ENCODE measurements at regions not wholly inside any gene's neighbourhood (a gene's known extent, or its start where the extent isn't known, plus 50 kb on each side); places are given as distances from the start of the nearest gene placed in this dataset.

DNA sequence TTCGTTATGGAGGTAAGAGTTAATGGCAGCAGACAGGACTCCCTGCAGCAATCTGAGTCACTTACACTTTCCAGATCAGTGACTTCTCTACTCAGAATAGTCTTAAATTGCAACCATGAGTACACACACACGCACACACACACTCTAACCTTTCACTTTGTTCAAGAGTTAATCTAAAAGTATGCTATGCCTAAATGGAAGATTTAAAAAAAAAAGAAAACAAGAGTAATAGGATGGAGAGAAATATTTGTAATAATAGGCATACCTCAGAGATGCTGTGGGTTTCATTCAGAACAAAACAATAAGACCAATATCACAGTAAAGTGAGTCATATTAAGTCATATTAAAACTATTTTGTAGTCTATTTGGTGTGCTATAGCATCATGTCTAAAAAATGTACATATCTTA lies 969.1 kb upstream of the PCDH10 start:
- no peak overlapping the region for H3K27ac ChIP-seq
- no peak overlapping the region for H3K4me3 ChIP-seq
- no peaks in the 10 kb centered on the region for H3K27me3 ChIP-seq
- H3K36me3 ChIP-seq, result no peaks in the 10 kb centered on the region
- intact Hi-C loops (cut with DNase I), result no loop called here
- no peaks in the 10 kb centered on the region for H3K4me1 ChIP-seq
- TF ChIP-seq, protein P1, sequence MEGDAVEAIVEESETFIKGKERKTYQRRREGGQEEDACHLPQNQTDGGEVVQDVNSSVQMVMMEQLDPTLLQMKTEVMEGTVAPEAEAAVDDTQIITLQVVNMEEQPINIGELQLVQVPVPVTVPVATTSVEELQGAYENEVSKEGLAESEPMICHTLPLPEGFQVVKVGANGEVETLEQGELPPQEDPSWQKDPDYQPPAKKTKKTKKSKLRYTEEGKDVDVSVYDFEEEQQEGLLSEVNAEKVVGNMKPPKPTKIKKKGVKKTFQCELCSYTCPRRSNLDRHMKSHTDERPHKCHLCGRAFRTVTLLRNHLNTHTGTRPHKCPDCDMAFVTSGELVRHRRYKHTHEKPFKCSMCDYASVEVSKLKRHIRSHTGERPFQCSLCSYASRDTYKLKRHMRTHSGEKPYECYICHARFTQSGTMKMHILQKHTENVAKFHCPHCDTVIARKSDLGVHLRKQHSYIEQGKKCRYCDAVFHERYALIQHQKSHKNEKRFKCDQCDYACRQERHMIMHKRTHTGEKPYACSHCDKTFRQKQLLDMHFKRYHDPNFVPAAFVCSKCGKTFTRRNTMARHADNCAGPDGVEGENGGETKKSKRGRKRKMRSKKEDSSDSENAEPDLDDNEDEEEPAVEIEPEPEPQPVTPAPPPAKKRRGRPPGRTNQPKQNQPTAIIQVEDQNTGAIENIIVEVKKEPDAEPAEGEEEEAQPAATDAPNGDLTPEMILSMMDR (IDR thresholded peaks at IDR 0.05), result no peak
- no peak for DNase-seq
- no peaks in the 10 kb centered on the region for H3K9me3 ChIP-seq
- H3K9ac ChIP-seq (ENCODE audit: low read depth in 2 of 2, low read length in 2 of 2), result no peak overlapping the region

DNA sequence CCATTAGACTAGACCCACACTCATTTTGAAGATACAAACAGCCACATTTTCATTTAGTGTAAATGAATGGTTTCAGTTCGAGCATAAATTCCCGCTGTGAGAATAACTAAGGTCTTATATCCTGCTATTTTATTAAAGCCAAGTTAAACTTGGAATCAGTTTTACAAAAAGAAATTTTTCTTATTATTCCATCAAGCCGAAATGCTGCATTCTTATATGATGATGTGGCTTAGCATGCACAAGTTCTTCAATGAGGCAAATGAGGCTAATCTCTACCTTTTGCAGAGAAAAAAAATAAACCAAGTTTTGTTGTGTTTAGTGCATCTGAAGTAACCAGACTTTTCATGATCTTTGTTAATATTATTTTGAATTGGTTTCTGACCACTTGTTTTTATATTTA lies 953.9 kb upstream of the PCDH10 start:
- Histone ChIP-seq H3K4me1 (no peaks in the 10 kb centered on the region), H3K4me3 (no peak overlapping the region), H3K9ac (ENCODE audit: low read depth in 2 of 2, low read length in 2 of 2) (no peak overlapping the region), H3K9me3 (no peaks in the 10 kb centered on the region), H3K27ac (no peak overlapping the region), H3K36me3 (no peaks in the 10 kb centered on the region), H3K27me3 (no peaks in the 10 kb centered on the region)
- TF ChIP-seq, protein P1 (IDR thresholded peaks at IDR 0.05), result no peak
- no peak for DNase-seq
- intact Hi-C loops (cut with DNase I), result no loop called here

DNA sequence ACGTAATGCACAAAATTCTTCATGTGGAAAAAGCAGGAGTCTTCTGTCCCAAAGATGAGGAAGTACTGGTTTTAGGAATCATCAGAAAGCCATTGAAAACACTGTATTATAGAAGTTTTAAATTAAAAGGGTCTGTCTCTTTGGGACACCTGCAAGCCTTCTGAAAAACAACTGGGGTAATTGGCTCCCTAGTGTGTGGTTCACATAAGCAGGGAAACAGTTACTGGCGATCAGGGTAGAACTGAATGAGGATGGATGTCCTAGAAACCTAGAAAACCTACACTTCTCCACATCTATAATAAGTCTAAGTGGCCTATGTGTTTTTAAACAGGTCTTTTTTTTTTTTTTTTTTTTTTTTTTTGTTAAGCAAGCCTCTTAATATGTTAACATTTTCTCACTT lies 945.5 kb upstream of the PCDH10 start:
- H3K4me1 ChIP-seq, result no peaks in the 10 kb centered on the region
- TF ChIP-seq, protein P1 (IDR thresholded peaks at IDR 0.05), result no peak

DNA sequence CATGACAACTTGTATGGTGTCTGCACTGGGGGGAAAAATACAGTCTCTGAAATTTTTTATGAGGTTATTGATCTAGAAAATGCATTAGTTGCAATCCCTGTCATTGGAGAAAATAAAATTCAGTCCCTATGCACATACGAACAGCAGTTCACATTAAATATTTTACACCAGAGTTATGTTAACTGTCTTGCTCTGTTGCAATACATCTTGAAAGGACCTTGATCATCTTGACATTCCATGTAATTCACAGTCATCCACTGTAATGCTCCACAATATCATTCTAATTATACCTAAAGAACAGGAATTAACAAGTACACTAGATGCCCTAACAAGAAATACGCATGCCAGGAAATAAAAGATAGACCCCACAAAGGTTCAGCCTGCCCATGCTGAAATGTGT lies 934.6 kb upstream of the PCDH10 start:
- H3K9me3 ChIP-seq, result no peaks in the 10 kb centered on the region
- no peak overlapping the region for H3K27ac ChIP-seq
- no peak overlapping the region for H3K4me3 ChIP-seq
- no peak for DNase-seq
- intact Hi-C loops (cut with DNase I), result no loop called here
- no peaks in the 10 kb centered on the region for H3K36me3 ChIP-seq
- H3K27me3 ChIP-seq, result no peaks in the 10 kb centered on the region
- no peak overlapping the region for H3K9ac ChIP-seq (ENCODE audit: low read depth in 2 of 2, low read length in 2 of 2)
- TF ChIP-seq, protein P1 (IDR thresholded peaks at IDR 0.05), result no peak
- H3K4me1 ChIP-seq, result no peaks in the 10 kb centered on the region

More for the DNA sequence above, 945.5 kb upstream of the PCDH10 start:
- H3K36me3 ChIP-seq, result no peaks in the 10 kb centered on the region
- H3K27me3 ChIP-seq, result no peaks in the 10 kb centered on the region
- no peak overlapping the region for H3K4me3 ChIP-seq
- no peak for DNase-seq
- H3K9ac ChIP-seq (ENCODE audit: low read depth in 2 of 2, low read length in 2 of 2), result no peak overlapping the region
- intact Hi-C loops (cut with DNase I), result no loop called here
- H3K9me3 ChIP-seq, result no peaks in the 10 kb centered on the region
- no peak overlapping the region for H3K27ac ChIP-seq

DNA sequence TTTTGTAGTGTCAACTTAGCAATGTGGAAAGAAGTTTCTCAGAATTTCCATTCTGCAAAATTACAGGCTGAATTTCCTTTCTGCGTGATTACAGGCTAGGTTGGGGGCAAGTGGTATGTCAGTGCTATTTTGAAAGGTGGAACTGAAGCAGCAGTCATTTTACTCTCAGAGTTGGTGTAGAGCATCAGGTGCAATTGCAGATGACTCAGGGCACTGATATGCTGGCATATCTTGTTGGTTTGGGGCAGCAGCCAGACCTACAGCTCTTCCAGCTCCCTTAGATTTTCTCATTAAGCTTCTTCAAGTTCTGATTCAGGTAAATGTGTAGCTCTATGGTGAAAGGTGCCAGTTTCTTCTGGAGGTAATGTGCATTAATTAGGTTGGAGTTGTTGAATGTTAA lies 930.7 kb upstream of the PCDH10 start:
- intact Hi-C loops (cut with DNase I), result no loop called here
- H3K27me3 ChIP-seq, result no peaks in the 10 kb centered on the region
- DNase-seq, result no peak
- H3K4me1 ChIP-seq, result no peaks in the 10 kb centered on the region
- no peak overlapping the region for H3K9ac ChIP-seq (ENCODE audit: low read depth in 2 of 2, low read length in 2 of 2)
- H3K36me3 ChIP-seq, result no peaks in the 10 kb centered on the region
- TF ChIP-seq, protein P1 (IDR thresholded peaks at IDR 0.05), result no peak
- H3K4me3 ChIP-seq, result no peak overlapping the region
- H3K27ac ChIP-seq, result no peak overlapping the region
- H3K9me3 ChIP-seq, result no peaks in the 10 kb centered on the region
